Mesendoderm (in vitro differentiated cells): ENCODE measurements at regions not wholly inside any gene's neighbourhood (a gene's known extent, or its start where the extent isn't known, plus 50 kb on each side); places are given as distances from the start of the nearest gene placed in this dataset.
"Not testable (repeated sequence)": the region's sequence is repeated elsewhere in the genome, so short reads cannot be mapped to it uniquely, and the experiment has no call there.

Experiments
- DNase-seq: peaks from one replicate; pipeline ENCODE4 v3.0.0; 2013
- H2AK5ac ChIP-seq: 2 replicates; pipeline ENCODE4 v1.6.1; 2013; ENCODE audit warnings: low read length, inconsistent platforms
- H2BK120ac ChIP-seq: 2 replicates; pipeline ENCODE4 v1.6.1; 2013; ENCODE audit warnings: low read depth, mild to moderate bottlenecking, low read length, moderate library complexity, mixed read lengths
- H2BK15ac ChIP-seq: replicated peaks from 2 replicates; pipeline ENCODE4 v1.6.1; 2013; ENCODE audit warnings: low read depth, mild to moderate bottlenecking, moderate library complexity
- H2BK5ac ChIP-seq: 2 replicates; pipeline ENCODE4 v1.6.1; 2013; ENCODE audit warnings: low read length, inconsistent platforms
- H3K18ac ChIP-seq: 2 replicates; pipeline ENCODE4 v1.6.1; 2013; ENCODE audit warnings: mild to moderate bottlenecking, low read length, mixed read lengths
- H3K23ac ChIP-seq: one replicate; pipeline ENCODE4 v1.6.1; 2013; ENCODE audit warnings: low read length
- H3K27ac ChIP-seq: 2 replicates; pipeline ENCODE4 v1.5.1; 2013; ENCODE audit warnings: low read depth, mild to moderate bottlenecking, inconsistent platforms, low read length, moderate library complexity
- H3K27me3 ChIP-seq: 2 replicates; pipeline ENCODE4 v1.6.1; 2013; ENCODE audit warnings: low read length, control low read depth, mild to moderate bottlenecking, inconsistent platforms; ENCODE audit not compliant: insufficient read depth, poor library complexity
- H3K36me3 ChIP-seq: 2 replicates; pipeline ENCODE4 v1.6.1; 2013; ENCODE audit warnings: low read length, inconsistent platforms; ENCODE audit not compliant: control insufficient read depth, insufficient read depth
- H3K4ac ChIP-seq: one replicate; pipeline ENCODE4 v1.6.1; 2013; ENCODE audit warnings: low read depth, mild to moderate bottlenecking, low read length, moderate library complexity
- H3K4me1 ChIP-seq: 2 replicates; pipeline ENCODE4 v1.6.1; 2013; ENCODE audit warnings: low read depth, low read length, inconsistent platforms; ENCODE audit not compliant: control insufficient read depth
- H3K4me2 ChIP-seq: 2 replicates; pipeline ENCODE4 v1.6.1; 2013; ENCODE audit warnings: low read length
- H3K4me3 ChIP-seq: 2 replicates; pipeline ENCODE4 v1.5.1; 2013; ENCODE audit warnings: mild to moderate bottlenecking, low read length
- H3K56ac ChIP-seq: one replicate; pipeline ENCODE4 v1.6.1; 2013; ENCODE audit warnings: low read length
- H3K79me1 ChIP-seq: 2 replicates; pipeline ENCODE4 v1.6.1; 2013; ENCODE audit warnings: low read length, inconsistent platforms
- H3K79me2 ChIP-seq: 2 replicates; pipeline ENCODE4 v1.6.1; 2013; ENCODE audit warnings: mild to moderate bottlenecking, low read length; ENCODE audit not compliant: control insufficient read depth, insufficient read depth
- H3K9ac ChIP-seq: 2 replicates; pipeline ENCODE4 v1.6.1; 2013; ENCODE audit warnings: low read length, inconsistent platforms
- H4K5ac ChIP-seq: one replicate; pipeline ENCODE4 v1.6.1; 2013; ENCODE audit warnings: low read length
- H4K8ac ChIP-seq: one replicate; pipeline ENCODE4 v1.6.1; 2013; ENCODE audit warnings: low read depth, mild to moderate bottlenecking, control low read depth, low read length, moderate library complexity
- WGBS: extraction: QIAGEN DNeasy Blood & Tissue Kit; methylation state at CpG from one replicate; pipeline ENCODE4 v1.1.7; 2013; ENCODE audit warnings: low lambda C conversion rate, missing lambda C conversion rate; ENCODE audit not compliant: insufficient coverage; ENCODE audit errors: extremely low coverage; 5-methylcytosine and 5-hydroxymethylcytosine counted together

- H3K4me3 ChIP-seq = not testable (repeated sequence)
- WGBS = no CpG with 5 or more reads among the region's 2 CpGs
Observed at GRCh38 chr3:22882834-22883233, 320.3 kb upstream of the UBE2E2 start.

GRCh38 chr3:22885039-22885438 lies 318.1 kb upstream of the UBE2E2 start:
- Histone ChIP-seq H3K36me3 (no peaks in the 10 kb centered on the region), H4K8ac (no peak overlapping the region), H3K4me2 (no peak overlapping the region), H2AK5ac (no peak overlapping the region), H3K79me2 (no peaks in the 10 kb centered on the region), H3K79me1 (no peaks in the 10 kb centered on the region), H3K4me1 (no peaks in the 10 kb centered on the region), H3K23ac (no peak overlapping the region), H2BK15ac (no peak overlapping the region), H3K18ac (no peak overlapping the region), H3K4me3 (no peak overlapping the region), H4K5ac (no peak overlapping the region), H3K9ac (no peak overlapping the region), H3K27me3 (no peaks in the 10 kb centered on the region), H3K56ac (no peak overlapping the region), H2BK120ac (no peak overlapping the region), H2BK5ac (no peak overlapping the region), H3K27ac (no peak overlapping the region), H3K4ac (no peak overlapping the region)
- no peak for DNase-seq

More at GRCh38 chr3:22882834-22883233, 320.3 kb upstream of the UBE2E2 start:
- H3K27me3 ChIP-seq, H3K9ac ChIP-seq, H2BK5ac ChIP-seq, H4K8ac ChIP-seq, H3K36me3 ChIP-seq, H3K4me2 ChIP-seq, H2BK120ac ChIP-seq, H3K27ac ChIP-seq, H3K23ac ChIP-seq, H3K18ac ChIP-seq, H3K4ac ChIP-seq, H2AK5ac ChIP-seq, H3K56ac ChIP-seq, DNase-seq, H3K79me2 ChIP-seq, H3K4me1 ChIP-seq, H3K79me1 ChIP-seq, H4K5ac ChIP-seq, H2BK15ac ChIP-seq: not testable (repeated sequence)

DNA sequence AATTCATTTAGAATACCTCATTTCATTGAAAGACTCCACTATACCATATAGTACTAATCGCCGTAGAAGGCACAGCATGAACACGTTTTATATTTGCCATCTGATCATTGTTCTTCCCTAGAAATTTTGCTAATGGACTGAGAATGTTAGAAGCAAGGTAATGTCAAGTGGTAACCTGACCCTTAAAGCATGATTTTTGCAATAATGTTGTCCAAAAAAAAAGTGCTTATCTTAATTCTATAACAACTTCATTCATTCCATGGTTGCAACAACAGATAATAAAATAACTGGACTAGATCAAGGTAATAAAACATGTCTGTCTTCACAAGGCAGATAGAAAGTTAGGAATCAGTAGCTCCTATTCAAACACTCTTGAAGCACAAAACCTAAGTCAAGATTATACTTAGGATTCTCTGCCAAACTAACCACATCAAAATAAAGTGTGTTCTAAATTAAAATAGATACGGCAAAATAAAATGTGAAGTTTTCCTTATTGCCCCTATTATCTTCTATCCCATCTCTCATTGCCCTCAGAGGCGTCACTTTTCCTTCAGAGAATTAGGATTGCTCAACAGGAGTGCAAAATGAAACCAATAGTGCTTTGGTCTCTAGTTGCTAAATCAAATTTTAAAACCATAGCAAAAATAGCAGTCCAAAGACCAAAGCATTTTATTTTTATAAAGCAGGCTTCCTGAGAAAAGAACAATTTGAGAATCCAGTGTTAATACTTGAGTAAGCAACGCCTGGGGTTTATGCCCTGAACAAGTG lies 317.4 kb upstream of the UBE2E2 start:
- no peak overlapping the region for H4K8ac ChIP-seq
- H3K4me1 ChIP-seq = no peaks in the 10 kb centered on the region
- H3K27ac ChIP-seq = no peak overlapping the region
- no CpG with 5 or more reads among the region's 6 CpGs for WGBS
- no peak overlapping the region for H3K4me3 ChIP-seq
- H3K79me1 ChIP-seq = no peaks in the 10 kb centered on the region
- H3K27me3 ChIP-seq = no peaks in the 10 kb centered on the region
- no peak overlapping the region for H4K5ac ChIP-seq
- no peak for DNase-seq
- H2BK5ac ChIP-seq = no peak overlapping the region
- no peak overlapping the region for H3K56ac ChIP-seq
- no peak overlapping the region for H2AK5ac ChIP-seq
- H3K36me3 ChIP-seq = no peaks in the 10 kb centered on the region
- no peaks in the 10 kb centered on the region for H3K79me2 ChIP-seq
- no peak overlapping the region for H2BK120ac ChIP-seq
- no peak overlapping the region for H3K4me2 ChIP-seq
- H3K18ac ChIP-seq = no peak overlapping the region
- peak overlapping the region; percentile 36 for H3K4ac ChIP-seq
- no peak overlapping the region for H3K9ac ChIP-seq
- no peak overlapping the region for H3K23ac ChIP-seq
- H2BK15ac ChIP-seq = no peak overlapping the region

- no CpG with 5 or more reads among the region's 4 CpGs for WGBS
Observed at GRCh38 chr3:22886439-22887068, 316.6 kb upstream of the UBE2E2 start.

GRCh38 chr3:22887664-22888291 lies 315.3 kb upstream of the UBE2E2 start:
- Histone ChIP-seq H3K4me2 (no peak overlapping the region), H3K79me1 (no peaks in the 10 kb centered on the region), H3K4ac (no peak overlapping the region), H3K23ac (no peak overlapping the region), H3K56ac (peak overlapping the region; percentile 11), H3K79me2 (no peaks in the 10 kb centered on the region), H2BK15ac (peak overlapping the region; percentile 92), H3K4me1 (no peaks in the 10 kb centered on the region), H3K4me3 (no peak overlapping the region), H3K9ac (no peak overlapping the region), H4K8ac (no peak overlapping the region), H2BK5ac (no peak overlapping the region), H2BK120ac (peak overlapping the region; percentile 73), H3K36me3 (no peaks in the 10 kb centered on the region), H3K18ac (no peak overlapping the region), H4K5ac (no peak overlapping the region), H3K27ac (no peak overlapping the region), H2AK5ac (no peak overlapping the region), H3K27me3 (no peaks in the 10 kb centered on the region)
- WGBS = no CpG with 5 or more reads among the region's 2 CpGs
- DNase-seq = peak; percentile 56

More at GRCh38 chr3:22886439-22887068, 316.6 kb upstream of the UBE2E2 start:
- no peak overlapping the region for H3K9ac ChIP-seq
- no peak overlapping the region for H4K5ac ChIP-seq
- peak; percentile 13 for DNase-seq
- no peak overlapping the region for H3K56ac ChIP-seq
- no peak overlapping the region for H2BK5ac ChIP-seq
- H2BK15ac ChIP-seq = no peak overlapping the region
- H3K27me3 ChIP-seq = no peaks in the 10 kb centered on the region
- H3K79me2 ChIP-seq = no peaks in the 10 kb centered on the region
- H2BK120ac ChIP-seq = no peak overlapping the region
- H3K4me3 ChIP-seq = no peak overlapping the region
- no peak overlapping the region for H4K8ac ChIP-seq
- H3K4me1 ChIP-seq = no peaks in the 10 kb centered on the region
- H3K36me3 ChIP-seq = no peaks in the 10 kb centered on the region
- H3K4me2 ChIP-seq = no peak overlapping the region
- H3K23ac ChIP-seq = no peak overlapping the region
- H3K79me1 ChIP-seq = no peaks in the 10 kb centered on the region
- no peak overlapping the region for H3K27ac ChIP-seq
- H3K4ac ChIP-seq = no peak overlapping the region
- no peak overlapping the region for H2AK5ac ChIP-seq
- H3K18ac ChIP-seq = no peak overlapping the region
